ENCODE measurements at regions not wholly inside any gene's neighbourhood (a gene's known extent, or its start where the extent isn't known, plus 50 kb on each side); places are given as distances from the start of the nearest gene placed in this dataset.

GRCh38 chr1:219798283-219799030, 129.9 kb downstream of the SLC30A10 start:
- TF ChIP-seq CTCF (conservative IDR thresholded peaks at IDR 0.05; ENCODE audit: low read length) (no peak), EZH2phosphoT487 (IDR thresholded peaks at IDR 0.05; ENCODE audit: borderline replicate concordance) (no peak)
